ENCODE measurements at regions not wholly inside any gene's neighbourhood (a gene's known extent, or its start where the extent isn't known, plus 50 kb on each side); places are given as distances from the start of the nearest gene placed in this dataset.

- H3K4me3 ChIP-seq, result no peak overlapping the region
- no peaks in the 10 kb centered on the region for H3K36me3 ChIP-seq
- peaks cover 8 to 27% of the 10 kb centered on the region in 2 donors for H3K4me1 ChIP-seq (ENCODE audit: control insufficient read depth in 1 of 2, low read depth in 2 of 2)
- TF ChIP-seq CTCF (IDR thresholded peaks at IDR 0.05), result no peak
- H3K27ac ChIP-seq, result no peak overlapping the region
- ATAC-seq (ENCODE audit: insufficient number of reproducible peaks, low FRiP score, low read depth), result no peak
- H3K9me3 ChIP-seq, result peaks cover 3% of the 10 kb centered on the region
- DNase-seq (ENCODE audit: low spot score), result no peak
- H3K27me3 ChIP-seq (replicated peaks; ENCODE audit: insufficient read depth), result no peaks in the 10 kb centered on the region
Measured at GRCh38 chr6:169344750-169345065, 91.1 kb upstream of the THBS2 start.

- H3K27ac ChIP-seq, result no peak overlapping the region
- ATAC-seq (ENCODE audit: insufficient number of reproducible peaks, low FRiP score, low read depth) (no peak), DNase-seq (ENCODE audit: low spot score) (no peak)
- no peak for TF ChIP-seq CTCF (IDR thresholded peaks at IDR 0.05)
- H3K36me3 ChIP-seq, result no peaks in the 10 kb centered on the region
- no peak overlapping the region for H3K4me3 ChIP-seq
- no peaks in the 10 kb centered on the region for H3K9me3 ChIP-seq
- H3K27me3 ChIP-seq (replicated peaks; ENCODE audit: insufficient read depth), result no peaks in the 10 kb centered on the region
- peaks cover 8 to 27% of the 10 kb centered on the region in 2 donors for H3K4me1 ChIP-seq (ENCODE audit: control insufficient read depth in 1 of 2, low read depth in 2 of 2)
Measured at GRCh38 chr6:169343886-169344749, 90.5 kb upstream of the THBS2 start.

GRCh38 chr6:169342710-169343109 is 89.1 kb upstream of the THBS2 start:
- peaks cover 8 to 27% of the 10 kb centered on the region in 2 donors for H3K4me1 ChIP-seq (ENCODE audit: control insufficient read depth in 1 of 2, low read depth in 2 of 2)
- TF ChIP-seq CTCF (IDR thresholded peaks at IDR 0.05), result no peak
- no peaks in the 10 kb centered on the region for H3K9me3 ChIP-seq
- no peaks in the 10 kb centered on the region for H3K27me3 ChIP-seq (replicated peaks; ENCODE audit: insufficient read depth)
- no peaks in the 10 kb centered on the region for H3K36me3 ChIP-seq
- H3K4me3 ChIP-seq, result no peak overlapping the region
- no peak overlapping the region for H3K27ac ChIP-seq
- no peak for DNase-seq (ENCODE audit: low spot score)
- ATAC-seq (ENCODE audit: insufficient number of reproducible peaks, low FRiP score, low read depth), result peak; percentile 41

- Histone ChIP-seq H3K9me3 (no peaks in the 10 kb centered on the region), H3K27ac (peak overlapping the region in 1 of 2 donors; percentile 54), H3K27me3 (replicated peaks; ENCODE audit: insufficient read depth) (no peaks in the 10 kb centered on the region), H3K4me3 (no peak overlapping the region), H3K4me1 (ENCODE audit: control insufficient read depth in 1 of 2, low read depth in 2 of 2) (peaks cover 8 to 27% of the 10 kb centered on the region in 2 donors), H3K36me3 (no peaks in the 10 kb centered on the region)
- ATAC-seq (ENCODE audit: insufficient number of reproducible peaks, low FRiP score, low read depth) (no peak), DNase-seq (ENCODE audit: low spot score) (no peak)
- no peak for TF ChIP-seq CTCF (IDR thresholded peaks at IDR 0.05)
Measured at GRCh38 chr6:169341706-169342105, 88.1 kb upstream of the THBS2 start.

- no peaks in the 10 kb centered on the region for H3K27me3 ChIP-seq (replicated peaks; ENCODE audit: insufficient read depth)
- H3K9me3 ChIP-seq, result no peaks in the 10 kb centered on the region
- ATAC-seq (ENCODE audit: insufficient number of reproducible peaks, low FRiP score, low read depth) (no peak), DNase-seq (ENCODE audit: low spot score) (no peak)
- TF ChIP-seq CTCF (IDR thresholded peaks at IDR 0.05), result no peak
- H3K4me1 ChIP-seq (ENCODE audit: control insufficient read depth in 1 of 2, low read depth in 2 of 2), result peaks cover 8 to 27% of the 10 kb centered on the region in 2 donors
- H3K36me3 ChIP-seq, result no peaks in the 10 kb centered on the region
- no peak overlapping the region for H3K27ac ChIP-seq
- no peak overlapping the region for H3K4me3 ChIP-seq
Measured at GRCh38 chr6:169341065-169341464, 87.4 kb upstream of the THBS2 start.

All from thoracic aorta (tissue), 2 donors.